Vagina (tissue), 2 donors: ENCODE measurements at regions not wholly inside any gene's neighbourhood (a gene's known extent, or its start where the extent isn't known, plus 50 kb on each side); places are given as distances from the start of the nearest gene placed in this dataset.

Source experiments
- CTCF ChIP-seq, 3 experiments: fragments of 450-650 bp in 2 of 3; fragments of 200-600 bp in 1 of 3; sonication (generic) in 1 of 3; IDR thresholded peaks; one replicate each; pipeline ENCODE4 v1.5.1; 2017 to 2019; ENCODE audit warnings: antibody characterized with exemption in 3 of 3, mild to moderate bottlenecking in 2 of 3, moderate library complexity in 2 of 3
- POLR2A ChIP-seq, 2 donors: fragments of 450-650 bp; IDR thresholded peaks; one replicate each; pipeline ENCODE4 v1.6.1; 2017; ENCODE audit warnings: antibody characterized with exemption in 2 of 2, mild to moderate bottlenecking in 2 of 2, moderate library complexity in 2 of 2

GRCh38 chr5:164563370-164563769, 1058.0 kb downstream of the MAT2B start:
- no peak for TF ChIP-seq POLR2A (IDR thresholded peaks at IDR 0.05)
- no peak for TF ChIP-seq CTCF (IDR thresholded peaks at IDR 0.05)
